GM21529 (cell line): ENCODE measurements at regions not wholly inside any gene's neighbourhood (a gene's known extent, or its start where the extent isn't known, plus 50 kb on each side); places are given as distances from the start of the nearest gene placed in this dataset.

Experiments
- ATAC-seq: cut with Tn5 transposase; IDR thresholded peaks from one replicate; pipeline ENCODE4 v1.9.1; 2021; ENCODE audit not compliant: unreplicated experiment

- no peak for ATAC-seq
Observed at GRCh38 chr19:28218728-28219127, 994.2 kb downstream of the UQCRFS1 start.

GRCh38 chr19:28217022-28217421 lies 995.9 kb downstream of the UQCRFS1 start:
- ATAC-seq: no peak

GRCh38 chr19:28213470-28214082 lies 999.4 kb downstream of the UQCRFS1 start:
- no peak for ATAC-seq

GRCh38 chr19:28210886-28211285 lies 1002.1 kb downstream of the UQCRFS1 start:
- no peak for ATAC-seq

- no peak for ATAC-seq
Observed at GRCh38 chr19:28208745-28209144, 1004.2 kb downstream of the UQCRFS1 start.

GRCh38 chr19:28207244-28207643 lies 1005.7 kb downstream of the UQCRFS1 start:
- ATAC-seq: no peak

GRCh38 chr19:28201462-28201943 lies 1011.4 kb downstream of the UQCRFS1 start:
- no peak for ATAC-seq

GRCh38 chr19:28199323-28199722 lies 1013.6 kb downstream of the UQCRFS1 start:
- ATAC-seq: no peak

GRCh38 chr19:28196961-28197360 lies 1016.0 kb downstream of the UQCRFS1 start:
- ATAC-seq: no peak

GRCh38 chr19:28196101-28196500 lies 1016.9 kb downstream of the UQCRFS1 start:
- ATAC-seq: no peak

GRCh38 chr19:28185646-28186045 lies 1027.3 kb downstream of the UQCRFS1 start:
- no peak for ATAC-seq

GRCh38 chr19:28184997-28185396 lies 1028.0 kb downstream of the UQCRFS1 start:
- no peak for ATAC-seq

GRCh38 chr19:28176193-28176592 lies 1036.8 kb downstream of the UQCRFS1 start:
- no peak for ATAC-seq

GRCh38 chr19:28171983-28172382 lies 1041.0 kb downstream of the UQCRFS1 start:
- no peak for ATAC-seq

GRCh38 chr19:28170066-28170465 lies 1042.9 kb downstream of the UQCRFS1 start:
- no peak for ATAC-seq

GRCh38 chr19:28169168-28169887 lies 1043.6 kb downstream of the UQCRFS1 start:
- ATAC-seq: no peak

GRCh38 chr19:28168557-28168956 lies 1044.4 kb downstream of the UQCRFS1 start:
- no peak for ATAC-seq

- ATAC-seq: no peak
Observed at GRCh38 chr19:28166025-28166424, 1046.9 kb downstream of the UQCRFS1 start.

GRCh38 chr19:28164214-28164613 lies 1048.7 kb downstream of the UQCRFS1 start:
- no peak for ATAC-seq

- ATAC-seq: no peak
Observed at GRCh38 chr19:28159065-28159464, 1053.9 kb downstream of the UQCRFS1 start.

- no peak for ATAC-seq
Observed at GRCh38 chr19:28155265-28155664, 1057.7 kb downstream of the UQCRFS1 start.

GRCh38 chr19:28154077-28154476 lies 1058.9 kb downstream of the UQCRFS1 start:
- no peak for ATAC-seq

- no peak for ATAC-seq
Observed at GRCh38 chr19:28153123-28153522, 1059.8 kb downstream of the UQCRFS1 start.
